GM12865 (cell line): ENCODE measurements at regions not wholly inside any gene's neighbourhood (a gene's known extent, or its start where the extent isn't known, plus 50 kb on each side); places are given as distances from the start of the nearest gene placed in this dataset.
"Not testable (repeated sequence)": the region's sequence is repeated elsewhere in the genome, so short reads cannot be mapped to it uniquely, and the experiment has no call there.

ENCODE experiments used
- DNase-seq: peaks from one replicate; pipeline ENCODE4 v3.0.0; 2010; ENCODE audit warnings: low read depth
- H3K4me3 ChIP-seq: 2 replicates; pipeline ENCODE4 v1.5.1; 2011; ENCODE audit warnings: mild to moderate bottlenecking, low read depth, low read length, control low read depth
- TF ChIP-seq, protein P1 (sequence below): IDR thresholded peaks from 2 replicates; pipeline ENCODE4 v1.5.1; 2011; ENCODE audit warnings: low read length, control low read depth, low read depth, inconsistent platforms; ENCODE audit not compliant: insufficient read depth; ENCODE audit errors: missing control alignments

DNA sequence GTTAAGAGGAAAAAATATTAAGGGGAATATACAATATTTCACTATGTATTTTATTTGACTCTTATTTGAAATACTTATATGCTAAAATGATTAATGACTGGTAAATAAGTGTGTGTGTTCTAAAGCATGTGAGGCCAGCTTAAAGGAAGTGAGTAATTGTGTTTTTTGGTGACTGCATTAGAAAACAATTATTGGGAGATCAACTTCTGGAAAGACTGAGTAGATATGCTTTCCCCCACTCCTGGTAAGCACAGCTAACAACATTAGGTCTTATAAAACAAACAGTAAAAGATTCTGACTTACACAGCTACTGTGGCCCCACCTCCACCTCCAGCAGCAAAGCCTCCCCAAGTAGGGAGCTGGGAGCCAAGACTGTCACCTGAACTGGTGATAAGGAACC is 403.0 kb downstream of the SRGAP2C start:
- DNase-seq: no peak
- no peak overlapping the region for H3K4me3 ChIP-seq
- TF ChIP-seq, protein P1, sequence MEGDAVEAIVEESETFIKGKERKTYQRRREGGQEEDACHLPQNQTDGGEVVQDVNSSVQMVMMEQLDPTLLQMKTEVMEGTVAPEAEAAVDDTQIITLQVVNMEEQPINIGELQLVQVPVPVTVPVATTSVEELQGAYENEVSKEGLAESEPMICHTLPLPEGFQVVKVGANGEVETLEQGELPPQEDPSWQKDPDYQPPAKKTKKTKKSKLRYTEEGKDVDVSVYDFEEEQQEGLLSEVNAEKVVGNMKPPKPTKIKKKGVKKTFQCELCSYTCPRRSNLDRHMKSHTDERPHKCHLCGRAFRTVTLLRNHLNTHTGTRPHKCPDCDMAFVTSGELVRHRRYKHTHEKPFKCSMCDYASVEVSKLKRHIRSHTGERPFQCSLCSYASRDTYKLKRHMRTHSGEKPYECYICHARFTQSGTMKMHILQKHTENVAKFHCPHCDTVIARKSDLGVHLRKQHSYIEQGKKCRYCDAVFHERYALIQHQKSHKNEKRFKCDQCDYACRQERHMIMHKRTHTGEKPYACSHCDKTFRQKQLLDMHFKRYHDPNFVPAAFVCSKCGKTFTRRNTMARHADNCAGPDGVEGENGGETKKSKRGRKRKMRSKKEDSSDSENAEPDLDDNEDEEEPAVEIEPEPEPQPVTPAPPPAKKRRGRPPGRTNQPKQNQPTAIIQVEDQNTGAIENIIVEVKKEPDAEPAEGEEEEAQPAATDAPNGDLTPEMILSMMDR: no peak

DNA sequence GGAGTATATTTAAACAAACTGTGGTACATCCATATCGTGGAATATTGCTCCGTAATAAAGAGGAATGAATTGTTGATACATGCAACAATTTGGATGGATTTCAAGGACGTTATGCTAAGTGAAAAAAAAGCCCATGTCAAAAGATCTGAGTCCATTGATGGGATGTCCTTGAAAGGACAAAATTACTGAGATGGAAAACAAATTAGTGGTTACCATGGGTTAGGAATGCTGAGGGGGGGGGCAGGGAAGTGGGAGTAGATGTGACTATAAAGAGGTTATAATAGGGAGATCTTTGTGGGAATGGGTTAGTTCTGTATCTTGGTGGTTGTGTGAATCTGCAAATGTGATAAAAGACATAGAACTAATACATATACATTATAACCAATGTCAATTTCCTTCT is 409.3 kb downstream of the SRGAP2C start:
- TF ChIP-seq, protein P1: no peak
- no peak overlapping the region for H3K4me3 ChIP-seq
- no peak for DNase-seq

DNA sequence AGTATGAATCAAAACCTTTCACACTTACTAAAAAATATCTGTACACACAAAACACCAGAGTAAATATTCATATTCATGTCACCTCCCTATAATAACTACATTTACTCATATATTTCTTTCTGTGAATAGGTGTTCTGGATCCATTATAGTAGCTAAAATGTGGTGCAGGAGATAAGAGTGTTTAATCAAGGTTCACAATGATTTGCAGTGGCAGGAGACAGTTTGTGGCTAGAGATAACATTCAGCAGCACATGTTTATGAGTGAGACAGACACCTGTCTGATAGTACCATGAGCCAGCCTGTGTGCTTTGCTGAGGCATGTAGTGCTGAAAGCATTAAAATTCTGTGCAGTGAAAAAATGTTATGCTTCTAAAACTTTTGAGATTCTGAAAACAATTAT is 410.3 kb downstream of the SRGAP2C start:
- no peak overlapping the region for H3K4me3 ChIP-seq

DNA sequence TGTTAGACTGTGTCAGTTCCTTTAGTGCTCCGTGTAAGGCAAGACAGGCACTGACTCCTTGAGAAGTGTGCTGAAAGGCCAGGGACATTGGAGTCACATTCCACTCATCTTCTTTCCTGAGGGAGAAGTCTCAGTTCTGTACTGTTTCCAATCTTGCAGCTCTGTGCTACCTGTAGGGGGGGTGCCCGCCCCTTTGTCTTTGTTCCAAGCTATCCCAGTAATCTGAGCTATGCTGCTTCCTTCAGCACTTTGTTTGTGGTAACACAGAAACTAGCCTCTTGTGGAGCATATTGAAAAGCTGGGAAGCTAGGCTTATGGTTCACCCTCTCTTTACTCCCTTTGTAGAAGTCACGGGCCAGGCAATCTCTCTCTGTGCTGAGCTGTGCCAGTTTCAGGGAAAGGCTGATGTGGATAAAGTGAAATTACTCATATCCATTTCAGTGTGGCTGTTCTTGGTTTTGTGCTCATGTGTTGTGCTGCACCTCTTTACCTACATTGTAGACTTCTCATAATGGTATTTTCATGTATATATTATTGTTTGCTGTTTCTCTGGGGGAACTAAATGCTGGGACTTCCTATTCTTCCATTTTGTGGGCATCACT is 420.2 kb downstream of the SRGAP2C start:
- not testable (repeated sequence) for DNase-seq, H3K4me3 ChIP-seq

More for the DNA sequence above, 410.3 kb downstream of the SRGAP2C start:
- TF ChIP-seq, protein P1: no peak
- no peak for DNase-seq

DNA sequence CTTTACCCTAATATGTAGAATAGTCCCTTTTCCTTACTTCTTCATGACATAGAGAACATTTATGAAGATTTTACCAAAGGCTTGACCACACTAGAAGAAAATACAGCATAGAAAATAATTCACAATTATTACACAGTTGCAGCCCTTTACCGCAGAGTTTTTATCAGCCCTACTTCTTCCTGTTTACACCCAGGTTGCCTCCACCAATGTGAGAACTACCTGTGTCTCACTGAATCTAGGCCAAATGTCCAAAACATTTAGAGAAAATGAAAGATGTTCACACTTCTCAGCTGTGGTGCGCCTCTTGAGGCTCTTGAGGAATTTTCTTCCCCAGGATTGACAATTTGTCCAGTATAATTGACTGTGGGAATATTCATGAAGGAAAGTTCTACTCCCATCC is 422.7 kb downstream of the SRGAP2C start:
- H3K4me3 ChIP-seq, DNase-seq: not testable (repeated sequence)
